Natural killer cell (primary cell): ENCODE measurements at regions not wholly inside any gene's neighbourhood (a gene's known extent, or its start where the extent isn't known, plus 50 kb on each side); places are given as distances from the start of the nearest gene placed in this dataset.

Experiments used
- ATAC-seq, 3 donors: fragments of 150-1000 bp in 2 of 3; fragments of 200-7000 bp in 1 of 3; cut with Tn5 transposase; 1 replicate in 1 of 3; 2 replicates in 2 of 3; pipeline ENCODE4 v1.10.0; 2021; ENCODE audit warnings: mild to moderate bottlenecking in 2 of 3, moderate library complexity in 2 of 3
- DNase-seq, 2 donors: peaks; one replicate each; pipeline versions ENCODE4 v3.0.0 to v3.0.0-alpha.2; 2013 to 2021; ENCODE audit warnings: mixed read lengths in 1 of 2
- H3K27ac ChIP-seq: one replicate; pipeline ENCODE4 v1.5.1; 2013; ENCODE audit warnings: mild to moderate bottlenecking, low read length
- H3K27me3 ChIP-seq: one replicate; pipeline ENCODE4 v1.6.1; 2013; ENCODE audit warnings: low read length; ENCODE audit not compliant: control insufficient read depth, insufficient read depth
- H3K36me3 ChIP-seq: one replicate; pipeline ENCODE4 v1.6.1; 2013; ENCODE audit warnings: low read length; ENCODE audit not compliant: control insufficient read depth, insufficient read depth
- H3K4me1 ChIP-seq: one replicate; pipeline ENCODE4 v1.6.1; 2013; ENCODE audit warnings: low read length; ENCODE audit not compliant: control insufficient read depth, insufficient read depth
- H3K4me3 ChIP-seq: one replicate; pipeline ENCODE4 v1.5.1; 2013; ENCODE audit warnings: low read length
- H3K9me3 ChIP-seq: one replicate; pipeline ENCODE4 v1.6.1; 2013; ENCODE audit warnings: low read length; ENCODE audit not compliant: control insufficient read depth, insufficient read depth
- H3K27ac Mint-ChIP-seq, 2 donors: one replicate each; pipeline ENCODE4 v1.8.0; 2022; ENCODE audit warnings: mild to moderate bottlenecking in 2 of 2, mixed read lengths in 2 of 2, moderate library complexity in 1 of 2
- H3K27me3 Mint-ChIP-seq, 2 donors: one replicate each; pipeline ENCODE4 v1.8.0; 2022; ENCODE audit warnings: low read depth in 2 of 2, mixed read lengths in 2 of 2
- H3K36me3 Mint-ChIP-seq: one replicate; pipeline ENCODE4 v1.8.0; 2022; ENCODE audit warnings: mixed read lengths
- H3K4me1 Mint-ChIP-seq, 2 donors: one replicate each; pipeline ENCODE4 v1.8.0; 2022; ENCODE audit warnings: mixed read lengths in 2 of 2
- H3K4me3 Mint-ChIP-seq: one replicate; pipeline ENCODE4 v1.8.0; 2022; ENCODE audit warnings: mild to moderate bottlenecking, moderate library complexity, mixed read lengths
- H3K9me3 Mint-ChIP-seq, 2 donors: one replicate each; pipeline ENCODE4 v1.8.0; 2022; ENCODE audit warnings: mixed read lengths in 2 of 2
- CTCF ChIP-seq: fragments of 200-600 bp; IDR thresholded peaks from one replicate; pipeline ENCODE4 v1.8.0; 2022; ENCODE audit warnings: antibody characterized with exemption
- WGBS: methylation state at CpG from one replicate; pipeline ENCODE4 v1.1.7; 2013; ENCODE audit warnings: missing lambda C conversion rate; ENCODE audit not compliant: insufficient coverage; 5-methylcytosine and 5-hydroxymethylcytosine counted together
- intact Hi-C: fragments of 100-400 bp; cut with micrococcal nuclease; formaldehyde crosslinking; loops from one replicate; pipeline ENCODE4 v1.14.2; 2022

- Mint-ChIP-seq H3K36me3 (no peaks in the 10 kb centered on the region), H3K27me3 (peaks cover 0 to 19% of the 10 kb centered on the region in 2 donors), H3K4me3 (no peak overlapping the region), H3K9me3 (peaks cover 0 to 2% of the 10 kb centered on the region in 2 donors), H3K4me1 (peaks cover 0 to 14% of the 10 kb centered on the region in 2 donors), H3K27ac (no peak overlapping the region)
- 57% methylated on average over 2 of the region's 5 CpGs for WGBS
- TF ChIP-seq CTCF, result no peak
- Histone ChIP-seq H3K36me3 (no peaks in the 10 kb centered on the region), H3K9me3 (no peaks in the 10 kb centered on the region), H3K4me3 (no peak overlapping the region), H3K27me3 (no peaks in the 10 kb centered on the region), H3K27ac (no peak overlapping the region), H3K4me1 (no peaks in the 10 kb centered on the region)
- DNase-seq, result no peak
- ATAC-seq, result peak in 2 of 3 donors; percentile 56 to 82
- intact Hi-C loops, result loop anchor here (10.0 kb wide), 1 partner anchor 87 kb away; no protein-coding TSS in a partner anchor
Observed at GRCh38 chrX:13397878-13398818, 78.3 kb upstream of the ATXN3L start.

- no peak for ATAC-seq
- Histone ChIP-seq H3K36me3 (no peaks in the 10 kb centered on the region), H3K27me3 (no peaks in the 10 kb centered on the region), H3K27ac (no peak overlapping the region), H3K9me3 (no peaks in the 10 kb centered on the region), H3K4me1 (no peaks in the 10 kb centered on the region), H3K4me3 (no peak overlapping the region)
- H3K9me3 Mint-ChIP-seq, result peaks cover 0 to 2% of the 10 kb centered on the region in 2 donors
- no peaks in the 10 kb centered on the region for H3K36me3 Mint-ChIP-seq
- peaks cover 0 to 19% of the 10 kb centered on the region in 2 donors for H3K27me3 Mint-ChIP-seq
- no peak overlapping the region for H3K27ac Mint-ChIP-seq
- H3K4me1 Mint-ChIP-seq, result peaks cover 0 to 14% of the 10 kb centered on the region in 2 donors
- DNase-seq, result no peak
- TF ChIP-seq CTCF, result no peak
- intact Hi-C loops, result loop anchor here (10.0 kb wide), 1 partner anchor 88 kb away; no protein-coding TSS in a partner anchor
- no peak overlapping the region for H3K4me3 Mint-ChIP-seq
Observed at GRCh38 chrX:13396924-13397323, 77.1 kb upstream of the ATXN3L start.

DNA sequence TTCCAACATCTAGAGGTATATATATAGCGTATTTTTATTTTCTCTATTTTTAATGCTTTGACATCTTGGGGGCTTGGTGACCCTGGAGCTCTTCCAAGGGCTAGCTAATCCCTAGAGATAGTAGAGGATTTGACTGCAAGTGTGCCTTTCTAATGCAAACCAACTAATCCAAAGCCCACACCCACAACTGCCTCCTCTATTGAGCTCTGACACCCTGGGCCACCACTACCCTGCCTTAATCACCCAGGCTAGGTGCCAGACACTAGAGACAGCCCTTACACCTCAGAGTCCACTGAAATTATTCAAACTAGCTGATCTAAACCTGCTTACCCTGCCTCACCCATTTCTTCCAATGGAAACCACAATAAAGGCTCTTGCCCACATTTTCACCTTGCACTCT lies 69.6 kb upstream of the ATXN3L start:
- Histone ChIP-seq H3K27ac (no peak overlapping the region), H3K36me3 (no peaks in the 10 kb centered on the region), H3K4me3 (no peak overlapping the region), H3K9me3 (no peaks in the 10 kb centered on the region), H3K27me3 (no peaks in the 10 kb centered on the region), H3K4me1 (no peaks in the 10 kb centered on the region)
- Mint-ChIP-seq H3K4me3 (no peak overlapping the region), H3K9me3 (peaks cover 0 to 4% of the 10 kb centered on the region in 2 donors), H3K27ac (peak overlapping the region in 1 of 2 donors; percentile 72), H3K27me3 (peaks cover 0 to 7% of the 10 kb centered on the region in 2 donors), H3K36me3 (no peaks in the 10 kb centered on the region), H3K4me1 (peaks cover 21 to 34% of the 10 kb centered on the region in 2 donors)
- ATAC-seq (peak in 1 of 3 donors; percentile 45), DNase-seq (no peak)
- TF ChIP-seq CTCF, result no peak
- intact Hi-C loops, result loop anchor here (5.0 kb wide), 1 partner anchor 297 kb away; no protein-coding TSS in a partner anchor
- no CpG with 5 or more reads among the region's 1 CpG for WGBS
